Chondrocyte (in vitro differentiated cells): ENCODE measurements at regions not wholly inside any gene's neighbourhood (a gene's known extent, or its start where the extent isn't known, plus 50 kb on each side); places are given as distances from the start of the nearest gene placed in this dataset.

ENCODE experiments used
- DNase-seq: peaks from one replicate; pipeline ENCODE4 v3.0.0; 2021; ENCODE audit warnings: mixed read lengths, low spot score
- H3K27ac Mint-ChIP-seq: one replicate; pipeline ENCODE4 v1.8.0; 2021; ENCODE audit warnings: mild to moderate bottlenecking, moderate library complexity, mixed read lengths; ENCODE audit not compliant: unreplicated experiment
- H3K27me3 Mint-ChIP-seq: 2 replicates; pipeline ENCODE4 v1.8.0; 2021; ENCODE audit warnings: low read depth, mixed read lengths
- H3K36me3 Mint-ChIP-seq: 2 replicates; pipeline ENCODE4 v1.8.0; 2021; ENCODE audit warnings: low read depth, mixed read lengths
- H3K4me1 Mint-ChIP-seq: 2 replicates; pipeline ENCODE4 v1.8.0; 2021; ENCODE audit warnings: low read depth, mild to moderate bottlenecking, mixed read lengths
- H3K4me3 Mint-ChIP-seq: one replicate; pipeline ENCODE4 v1.8.0; 2021; ENCODE audit warnings: mild to moderate bottlenecking, moderate library complexity, mixed read lengths; ENCODE audit not compliant: unreplicated experiment
- H3K9me3 Mint-ChIP-seq: 2 replicates; pipeline ENCODE4 v1.8.0; 2021; ENCODE audit warnings: low read depth, mixed read lengths
- CTCF ChIP-seq: fragments of 200-600 bp; sonication (generic); IDR thresholded peaks from 2 replicates; pipeline ENCODE4 v1.5.0; 2021; ENCODE audit warnings: antibody characterized with exemption, mild to moderate bottlenecking, moderate library complexity

GRCh38 chr12:115030017-115030416 is 346.0 kb upstream of the TBX3 start:
- no peak for TF ChIP-seq CTCF
- Mint-ChIP-seq H3K36me3 (peaks cover 2% of the 10 kb centered on the region), H3K9me3 (peaks cover 3% of the 10 kb centered on the region), H3K27me3 (peaks cover 2% of the 10 kb centered on the region), H3K4me3 (no peak overlapping the region), H3K4me1 (no peaks in the 10 kb centered on the region), H3K27ac (no peak overlapping the region)
- no peak for DNase-seq

- no peak for TF ChIP-seq CTCF
- Mint-ChIP-seq H3K4me1 (no peaks in the 10 kb centered on the region), H3K4me3 (no peak overlapping the region), H3K36me3 (peaks cover 2% of the 10 kb centered on the region), H3K9me3 (peaks cover 9% of the 10 kb centered on the region), H3K27me3 (peaks cover 2% of the 10 kb centered on the region), H3K27ac (no peak overlapping the region)
- no peak for DNase-seq
Observed at GRCh38 chr12:115024531-115024930, 340.6 kb upstream of the TBX3 start.

- no peak for DNase-seq
- Mint-ChIP-seq H3K4me3 (no peak overlapping the region), H3K4me1 (no peaks in the 10 kb centered on the region), H3K27me3 (no peaks in the 10 kb centered on the region), H3K27ac (no peak overlapping the region), H3K36me3 (peaks cover 2% of the 10 kb centered on the region), H3K9me3 (peaks cover 9% of the 10 kb centered on the region)
- no peak for TF ChIP-seq CTCF
Observed at GRCh38 chr12:115023279-115024265, 339.6 kb upstream of the TBX3 start.

- Mint-ChIP-seq H3K27me3 (no peaks in the 10 kb centered on the region), H3K36me3 (no peaks in the 10 kb centered on the region), H3K27ac (no peak overlapping the region), H3K4me3 (no peak overlapping the region), H3K9me3 (peaks cover 11% of the 10 kb centered on the region), H3K4me1 (no peaks in the 10 kb centered on the region)
- DNase-seq, result no peak
- no peak for TF ChIP-seq CTCF
Observed at GRCh38 chr12:115020091-115020490, 336.1 kb upstream of the TBX3 start.

GRCh38 chr12:115017346-115017745 is 333.4 kb upstream of the TBX3 start:
- Mint-ChIP-seq H3K4me1 (no peaks in the 10 kb centered on the region), H3K27me3 (peaks cover 10% of the 10 kb centered on the region), H3K36me3 (no peaks in the 10 kb centered on the region), H3K9me3 (peaks cover 11% of the 10 kb centered on the region), H3K27ac (no peak overlapping the region), H3K4me3 (no peak overlapping the region)
- TF ChIP-seq CTCF, result no peak
- DNase-seq, result no peak
